ENCODE measurements at regions not wholly inside any gene's neighbourhood (a gene's known extent, or its start where the extent isn't known, plus 50 kb on each side); places are given as distances from the start of the nearest gene placed in this dataset.

DNA sequence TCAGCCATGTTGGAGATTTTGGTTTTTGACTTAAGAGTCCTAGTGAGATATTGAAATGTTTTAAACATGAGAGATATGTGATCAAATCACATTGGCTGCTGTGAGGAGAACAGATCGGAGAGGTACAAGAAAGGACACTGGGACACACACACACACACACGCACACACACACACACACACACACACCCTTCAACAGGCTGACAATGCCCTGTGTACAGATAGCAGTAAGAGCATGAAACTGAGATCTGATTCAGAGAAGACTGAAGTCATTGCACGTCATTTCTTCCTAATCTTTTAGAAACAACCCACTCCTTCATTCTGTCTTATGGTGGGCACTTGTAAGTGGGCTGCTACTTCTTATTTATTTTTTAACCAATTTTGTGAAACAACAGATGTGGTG is 200.5 kb upstream of the E2F8 start:
- TF ChIP-seq MYC (IDR thresholded peaks at IDR 0.05; ENCODE audit: low read depth, low read length) (no peak), MAX (IDR thresholded peaks at IDR 0.05; ENCODE audit: low read depth, low read length) (no peak), POLR2A (IDR thresholded peaks at IDR 0.05; ENCODE audit: extremely low read depth, insufficient read length) (no peak)
- TF ChIP-seq, protein P1, sequence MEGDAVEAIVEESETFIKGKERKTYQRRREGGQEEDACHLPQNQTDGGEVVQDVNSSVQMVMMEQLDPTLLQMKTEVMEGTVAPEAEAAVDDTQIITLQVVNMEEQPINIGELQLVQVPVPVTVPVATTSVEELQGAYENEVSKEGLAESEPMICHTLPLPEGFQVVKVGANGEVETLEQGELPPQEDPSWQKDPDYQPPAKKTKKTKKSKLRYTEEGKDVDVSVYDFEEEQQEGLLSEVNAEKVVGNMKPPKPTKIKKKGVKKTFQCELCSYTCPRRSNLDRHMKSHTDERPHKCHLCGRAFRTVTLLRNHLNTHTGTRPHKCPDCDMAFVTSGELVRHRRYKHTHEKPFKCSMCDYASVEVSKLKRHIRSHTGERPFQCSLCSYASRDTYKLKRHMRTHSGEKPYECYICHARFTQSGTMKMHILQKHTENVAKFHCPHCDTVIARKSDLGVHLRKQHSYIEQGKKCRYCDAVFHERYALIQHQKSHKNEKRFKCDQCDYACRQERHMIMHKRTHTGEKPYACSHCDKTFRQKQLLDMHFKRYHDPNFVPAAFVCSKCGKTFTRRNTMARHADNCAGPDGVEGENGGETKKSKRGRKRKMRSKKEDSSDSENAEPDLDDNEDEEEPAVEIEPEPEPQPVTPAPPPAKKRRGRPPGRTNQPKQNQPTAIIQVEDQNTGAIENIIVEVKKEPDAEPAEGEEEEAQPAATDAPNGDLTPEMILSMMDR (IDR thresholded peaks at IDR 0.05; ENCODE audit: low read depth, low read length): no peak
- no peak for DNase-seq (ENCODE audit: low read depth)
- no peak overlapping the region for H3K4me3 ChIP-seq (ENCODE audit: low read depth, low read length)

- DNase-seq (ENCODE audit: low read depth): no peak
- no peak for TF ChIP-seq MAX (IDR thresholded peaks at IDR 0.05; ENCODE audit: low read depth, low read length)
- TF ChIP-seq MYC (IDR thresholded peaks at IDR 0.05; ENCODE audit: low read depth, low read length): no peak
- no peak overlapping the region for H3K4me3 ChIP-seq (ENCODE audit: low read depth, low read length)
Observed at GRCh38 chr11:19437760-19438159, 197.0 kb upstream of the E2F8 start.

DNA sequence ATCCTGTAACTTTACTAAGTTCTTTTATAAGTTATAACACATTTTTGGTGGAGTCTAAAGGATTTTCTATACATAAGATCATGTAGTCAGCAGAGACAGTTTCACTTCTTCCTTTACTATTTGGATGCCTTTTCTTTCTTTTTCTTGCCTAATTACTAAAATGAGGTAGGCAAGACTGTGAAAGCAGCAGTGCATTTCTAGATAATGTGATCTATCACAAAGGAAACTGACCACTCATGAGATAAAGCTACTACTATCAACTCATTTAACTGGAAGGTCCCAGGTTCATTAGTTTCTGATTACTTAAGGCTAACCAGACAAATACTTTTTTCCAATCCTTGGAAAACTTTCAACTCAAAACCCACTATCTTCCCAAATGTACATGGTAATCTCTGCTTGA is 196.2 kb upstream of the E2F8 start:
- DNase-seq (ENCODE audit: low read depth): no peak
- TF ChIP-seq, protein P1 (IDR thresholded peaks at IDR 0.05; ENCODE audit: low read depth, low read length): no peak
- TF ChIP-seq MYC (IDR thresholded peaks at IDR 0.05; ENCODE audit: low read depth, low read length): no peak
- TF ChIP-seq MAX (IDR thresholded peaks at IDR 0.05; ENCODE audit: low read depth, low read length): no peak
- H3K4me3 ChIP-seq (ENCODE audit: low read depth, low read length): no peak overlapping the region

GRCh38 chr11:19435306-19435989 is 194.7 kb upstream of the E2F8 start:
- no peak for DNase-seq (ENCODE audit: low read depth)
- TF ChIP-seq POLR2A (IDR thresholded peaks at IDR 0.05; ENCODE audit: extremely low read depth, insufficient read length): no peak
- TF ChIP-seq MYC (IDR thresholded peaks at IDR 0.05; ENCODE audit: low read depth, low read length): no peak
- TF ChIP-seq, protein P1 (IDR thresholded peaks at IDR 0.05; ENCODE audit: low read depth, low read length): no peak
- TF ChIP-seq MAX (IDR thresholded peaks at IDR 0.05; ENCODE audit: low read depth, low read length): no peak
- no peak overlapping the region for H3K4me3 ChIP-seq (ENCODE audit: low read depth, low read length)

DNA sequence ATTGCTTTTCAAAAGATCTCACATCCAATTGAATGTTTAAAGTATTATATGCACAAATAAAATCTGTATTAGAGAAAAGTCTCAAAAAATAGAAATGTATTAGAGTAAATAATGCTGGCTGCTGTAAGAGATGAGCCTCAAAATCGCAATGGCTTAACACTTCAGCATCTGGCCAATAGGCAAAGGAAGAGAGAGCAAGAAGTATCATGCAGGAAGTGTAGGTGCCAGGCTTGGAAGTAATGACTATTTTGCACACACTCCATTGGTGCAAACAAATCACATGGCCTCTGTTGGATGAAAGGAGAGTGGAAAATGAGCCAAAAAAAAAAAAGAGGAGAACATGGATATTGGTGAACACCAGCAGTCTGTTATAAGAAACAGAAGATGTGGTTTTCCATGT is 193.0 kb upstream of the E2F8 start:
- no peak for DNase-seq (ENCODE audit: low read depth)
- no peak overlapping the region for H3K4me3 ChIP-seq (ENCODE audit: low read depth, low read length)
- TF ChIP-seq POLR2A (IDR thresholded peaks at IDR 0.05; ENCODE audit: extremely low read depth, insufficient read length) (no peak), MYC (IDR thresholded peaks at IDR 0.05; ENCODE audit: low read depth, low read length) (no peak), MAX (IDR thresholded peaks at IDR 0.05; ENCODE audit: low read depth, low read length) (no peak)
- TF ChIP-seq, protein P1 (IDR thresholded peaks at IDR 0.05; ENCODE audit: low read depth, low read length): no peak

GRCh38 chr11:19433367-19433766 is 192.6 kb upstream of the E2F8 start:
- TF ChIP-seq POLR2A (IDR thresholded peaks at IDR 0.05; ENCODE audit: extremely low read depth, insufficient read length): no peak
- no peak for TF ChIP-seq MYC (IDR thresholded peaks at IDR 0.05; ENCODE audit: low read depth, low read length)
- TF ChIP-seq, protein P1 (IDR thresholded peaks at IDR 0.05; ENCODE audit: low read depth, low read length): no peak
- no peak overlapping the region for H3K4me3 ChIP-seq (ENCODE audit: low read depth, low read length)
- DNase-seq (ENCODE audit: low read depth): no peak

All from NB4 (cell line).